ENCODE measurements at regions not wholly inside any gene's neighbourhood (a gene's known extent, or its start where the extent isn't known, plus 50 kb on each side); places are given as distances from the start of the nearest gene placed in this dataset.
"Not testable (repeated sequence)": the region's sequence is repeated elsewhere in the genome, so short reads cannot be mapped to it uniquely, and the experiment has no call there.

- DNase-seq = no peak
These were observed 138.7 kb upstream of the ZNF516 start for GRCh38 chr18:76633588-76634269.

- DNase-seq = no peak
These were observed 132.4 kb upstream of the ZNF516 start for GRCh38 chr18:76627444-76627843.

- DNase-seq = no peak
These were observed 131.9 kb upstream of the ZNF516 start for GRCh38 chr18:76626991-76627390.

GRCh38 chr18:76622651-76623050, 127.6 kb upstream of the ZNF516 start:
- DNase-seq = no peak

GRCh38 chr18:76621782-76622495, 126.9 kb upstream of the ZNF516 start:
- no peak for DNase-seq

GRCh38 chr18:76621226-76621625, 126.2 kb upstream of the ZNF516 start:
- DNase-seq = no peak

- no peak for DNase-seq
These were observed 125.5 kb upstream of the ZNF516 start for GRCh38 chr18:76620321-76621170.

GRCh38 chr18:76619621-76620315, 124.7 kb upstream of the ZNF516 start:
- no peak for DNase-seq

- DNase-seq = no peak
These were observed 124.2 kb upstream of the ZNF516 start for GRCh38 chr18:76619261-76619620.

- no peak for DNase-seq
These were observed 123.7 kb upstream of the ZNF516 start for GRCh38 chr18:76618721-76619120.

GRCh38 chr18:76616373-76616772, 121.3 kb upstream of the ZNF516 start:
- DNase-seq = no peak

- no peak for DNase-seq
These were observed 120.2 kb upstream of the ZNF516 start for GRCh38 chr18:76615065-76615733.

GRCh38 chr18:76613755-76614120, 118.7 kb upstream of the ZNF516 start:
- DNase-seq = no peak

- no peak for DNase-seq
These were observed 118.2 kb upstream of the ZNF516 start for GRCh38 chr18:76613053-76613754.

GRCh38 chr18:76611750-76612045, 116.7 kb upstream of the ZNF516 start:
- not testable (repeated sequence) for DNase-seq

- DNase-seq = no peak
These were observed 116.1 kb upstream of the ZNF516 start for GRCh38 chr18:76610933-76611749.

GRCh38 chr18:76610012-76610411, 115.0 kb upstream of the ZNF516 start:
- no peak for DNase-seq

- DNase-seq = no peak
These were observed 110.4 kb upstream of the ZNF516 start for GRCh38 chr18:76605341-76605929.

- DNase-seq = no peak
These were observed 109.8 kb upstream of the ZNF516 start for GRCh38 chr18:76604935-76605240.

GRCh38 chr18:76604108-76604934, 109.3 kb upstream of the ZNF516 start:
- no peak for DNase-seq

All from NCI-H1694 (cell line).